Glutamatergic neuron (in vitro differentiated cells): ENCODE measurements at regions not wholly inside any gene's neighbourhood (a gene's known extent, or its start where the extent isn't known, plus 50 kb on each side); places are given as distances from the start of the nearest gene placed in this dataset.
A peak's percentile ranks its signal among the peaks of the same experiment; 100 is the strongest.
"Not testable (repeated sequence)": the region's sequence is repeated elsewhere in the genome, so short reads cannot be mapped to it uniquely, and the experiment has no call there.

Experiments used
- DNase-seq: peaks from one replicate; pipeline ENCODE4 v3.0.0; 2022
- H3K27ac Mint-ChIP-seq: one replicate; pipeline ENCODE4 v1.8.0; 2020; ENCODE audit warnings: mild to moderate bottlenecking, mixed read lengths, inconsistent platforms; ENCODE audit not compliant: unreplicated experiment
- H3K27me3 Mint-ChIP-seq: one replicate; pipeline ENCODE4 v1.8.0; 2020; ENCODE audit warnings: mild to moderate bottlenecking, moderate library complexity, mixed read lengths, inconsistent platforms; ENCODE audit not compliant: unreplicated experiment
- H3K36me3 Mint-ChIP-seq: one replicate; pipeline ENCODE4 v1.8.0; 2020; ENCODE audit warnings: mild to moderate bottlenecking, mixed read lengths, inconsistent platforms; ENCODE audit not compliant: unreplicated experiment
- H3K4me1 Mint-ChIP-seq: one replicate; pipeline ENCODE4 v1.8.0; 2020; ENCODE audit warnings: mild to moderate bottlenecking, low read depth, mixed read lengths, inconsistent platforms; ENCODE audit not compliant: unreplicated experiment
- H3K4me3 Mint-ChIP-seq: one replicate; pipeline ENCODE4 v1.8.0; 2020; ENCODE audit warnings: mild to moderate bottlenecking, mixed read lengths, inconsistent platforms; ENCODE audit not compliant: unreplicated experiment
- H3K9me3 Mint-ChIP-seq: one replicate; pipeline ENCODE4 v1.8.0; 2020; ENCODE audit warnings: mild to moderate bottlenecking, moderate library complexity, mixed read lengths, inconsistent platforms; ENCODE audit not compliant: unreplicated experiment
- CTCF ChIP-seq: fragments of 200-600 bp; sonication (generic); IDR thresholded peaks from one replicate; pipeline ENCODE4 v1.5.0; 2021; ENCODE audit not compliant: partially characterized antibody, unreplicated experiment

- Mint-ChIP-seq H3K36me3 (no peaks in the 10 kb centered on the region), H3K4me1 (no peaks in the 10 kb centered on the region), H3K27ac (no peak overlapping the region), H3K4me3 (no peak overlapping the region), H3K27me3 (peaks cover 1% of the 10 kb centered on the region), H3K9me3 (peaks cover 4% of the 10 kb centered on the region)
- TF ChIP-seq CTCF: no peak
- no peak for DNase-seq
Observed at GRCh38 chr3:163555918-163556317, 1522.4 kb downstream of the SI start.

- Mint-ChIP-seq H3K9me3 (peaks cover 4% of the 10 kb centered on the region), H3K4me1 (peaks cover 5% of the 10 kb centered on the region), H3K27ac (no peak overlapping the region), H3K36me3 (no peaks in the 10 kb centered on the region), H3K27me3 (no peaks in the 10 kb centered on the region), H3K4me3 (no peak overlapping the region)
- TF ChIP-seq CTCF: no peak
- no peak for DNase-seq
Observed at GRCh38 chr3:163552659-163552966, 1525.7 kb downstream of the SI start.

DNA sequence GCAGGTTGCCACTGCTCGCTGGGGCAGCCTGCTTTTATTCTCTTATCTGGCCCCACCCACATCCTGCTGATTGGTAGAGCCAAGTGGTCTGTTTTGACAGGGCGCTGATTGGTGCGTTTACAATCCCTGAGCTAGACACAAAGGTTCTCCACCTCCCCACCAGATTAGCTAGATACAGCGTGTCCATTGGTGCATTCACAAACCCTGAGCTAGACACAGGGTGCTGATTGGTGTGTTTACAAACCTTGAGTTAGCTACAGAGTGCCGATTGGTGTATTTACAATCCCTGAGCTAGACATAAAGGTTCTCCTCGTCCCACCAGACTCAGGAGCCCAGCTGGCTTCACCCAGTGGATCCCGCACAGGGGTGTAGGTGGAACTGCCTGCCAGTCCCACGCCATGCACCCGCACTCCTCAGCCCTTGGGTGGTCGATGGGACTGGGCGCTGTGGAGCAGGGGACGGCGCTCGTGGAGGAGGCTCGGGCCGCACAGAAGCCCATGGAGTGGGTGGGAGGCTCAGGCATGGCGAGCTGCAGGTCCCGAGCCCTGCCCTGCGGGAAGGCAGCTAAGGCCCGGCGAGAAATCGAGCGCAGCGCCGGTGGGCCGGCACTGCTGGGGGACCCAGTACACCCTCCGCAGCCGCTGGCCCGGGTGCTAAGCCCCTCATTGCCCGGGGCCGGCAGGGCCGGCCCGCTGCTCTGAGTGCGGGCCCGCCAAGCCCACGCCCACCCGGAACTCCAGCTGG, 1526.2 kb downstream of the SI start:
- not testable (repeated sequence) for H3K4me3 Mint-ChIP-seq, H3K27me3 Mint-ChIP-seq, H3K4me1 Mint-ChIP-seq, DNase-seq, H3K27ac Mint-ChIP-seq, H3K9me3 Mint-ChIP-seq, H3K36me3 Mint-ChIP-seq

GRCh38 chr3:163548015-163548414, 1530.3 kb downstream of the SI start:
- H3K4me1 Mint-ChIP-seq: peaks cover 11% of the 10 kb centered on the region

GRCh38 chr3:163547014-163547685, 1531.1 kb downstream of the SI start:
- TF ChIP-seq CTCF: no peak
- Mint-ChIP-seq H3K4me1 (peaks cover 11% of the 10 kb centered on the region), H3K27ac (no peak overlapping the region), H3K4me3 (no peak overlapping the region), H3K9me3 (peaks cover 1% of the 10 kb centered on the region), H3K27me3 (no peaks in the 10 kb centered on the region), H3K36me3 (no peaks in the 10 kb centered on the region)
- DNase-seq: no peak

More at GRCh38 chr3:163548015-163548414, 1530.3 kb downstream of the SI start:
- no peaks in the 10 kb centered on the region for H3K36me3 Mint-ChIP-seq
- H3K27me3 Mint-ChIP-seq: no peaks in the 10 kb centered on the region
- peak overlapping the region; percentile 35 for H3K4me3 Mint-ChIP-seq
- H3K9me3 Mint-ChIP-seq: peaks cover 4% of the 10 kb centered on the region
- peak overlapping the region; percentile 36 for H3K27ac Mint-ChIP-seq
- TF ChIP-seq CTCF: no peak
- no peak for DNase-seq
